ENCODE measurements at regions not wholly inside any gene's neighbourhood (a gene's known extent, or its start where the extent isn't known, plus 50 kb on each side); places are given as distances from the start of the nearest gene placed in this dataset.
"Not testable (repeated sequence)": the region's sequence is repeated elsewhere in the genome, so short reads cannot be mapped to it uniquely, and the experiment has no call there.

DNA sequence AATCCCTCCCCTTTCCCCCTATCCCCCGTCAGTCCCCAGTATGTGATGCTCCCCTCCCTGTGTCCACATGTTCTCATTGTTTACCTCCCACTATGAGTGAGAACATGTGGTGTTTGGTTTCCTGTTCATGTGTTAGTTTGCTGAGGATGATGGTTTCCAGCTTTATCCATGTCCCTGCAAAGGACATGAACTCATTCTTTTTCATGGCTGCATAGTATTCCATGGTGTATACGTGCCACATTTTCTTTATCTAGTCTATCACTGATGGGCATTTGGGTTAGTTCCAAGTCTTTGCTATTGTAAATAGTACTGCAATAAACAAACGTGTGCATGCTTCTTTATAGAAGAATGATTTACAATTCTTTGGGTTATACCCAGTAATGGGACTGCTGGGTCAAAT lies 165.6 kb upstream of the TENM4 start:
- FAIRE-seq; H3K4me1 ChIP-seq; ATAC-seq; H3K4me3 ChIP-seq; H3K27ac ChIP-seq; POLR2A ChIA-PET; DNase-seq (ENCODE audit: low read depth in 1 of 2, low spot score in 1 of 2); H3K4me2 ChIP-seq; H3K9me3 ChIP-seq: not testable (repeated sequence)
- WGBS (ENCODE audit: missing lambda C conversion rate): 5% methylated on average over 3 of the region's 3 CpGs
- CTCF ChIA-PET: interaction anchor here (1.4 kb wide), 1 partner anchor 10 kb away, joined by 3 read pairs; no protein-coding TSS in a partner anchor

DNA sequence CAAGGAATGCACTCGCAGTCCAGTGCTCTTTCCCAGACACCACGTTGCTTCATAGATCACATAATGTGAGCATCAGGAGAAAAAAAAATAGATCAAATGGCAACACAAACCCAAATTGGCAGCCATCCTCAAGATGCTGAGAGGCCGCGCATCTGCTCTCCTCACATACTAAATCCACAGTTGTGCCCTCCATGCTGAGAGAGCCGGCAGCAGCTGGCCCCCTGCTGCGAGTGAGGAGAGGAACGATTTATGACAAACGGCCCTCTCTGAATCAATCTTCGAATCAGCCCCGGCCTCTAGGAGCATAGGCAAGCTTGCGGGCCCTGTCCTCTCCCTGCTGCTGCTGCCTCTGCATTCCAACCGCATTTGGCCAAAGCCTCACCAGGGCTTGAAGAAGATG lies 159.9 kb upstream of the TENM4 start:
- Histone ChIP-seq H3K4me1 (no peaks in the 10 kb centered on the region), H3K9me3 (no peaks in the 10 kb centered on the region), H3K27ac (no peak overlapping the region), H3K4me2 (no peak overlapping the region), H3K4me3 (no peak overlapping the region)
- no peak for FAIRE-seq
- TF ChIP-seq, protein P1, sequence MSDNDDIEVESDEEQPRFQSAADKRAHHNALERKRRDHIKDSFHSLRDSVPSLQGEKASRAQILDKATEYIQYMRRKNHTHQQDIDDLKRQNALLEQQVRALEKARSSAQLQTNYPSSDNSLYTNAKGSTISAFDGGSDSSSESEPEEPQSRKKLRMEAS (IDR thresholded peaks at IDR 0.05): no peak
- no peak for TF ChIP-seq NFE2L2 (conservative IDR thresholded peaks at IDR 0.05; ENCODE audit: low read length)
- TF ChIP-seq FOSL2 (IDR thresholded peaks at IDR 0.05): no peak
- no peak for TF ChIP-seq FOSL2 (CRISPR knock-in tag; IDR thresholded peaks at IDR 0.05)
- TF ChIP-seq, protein P2, sequence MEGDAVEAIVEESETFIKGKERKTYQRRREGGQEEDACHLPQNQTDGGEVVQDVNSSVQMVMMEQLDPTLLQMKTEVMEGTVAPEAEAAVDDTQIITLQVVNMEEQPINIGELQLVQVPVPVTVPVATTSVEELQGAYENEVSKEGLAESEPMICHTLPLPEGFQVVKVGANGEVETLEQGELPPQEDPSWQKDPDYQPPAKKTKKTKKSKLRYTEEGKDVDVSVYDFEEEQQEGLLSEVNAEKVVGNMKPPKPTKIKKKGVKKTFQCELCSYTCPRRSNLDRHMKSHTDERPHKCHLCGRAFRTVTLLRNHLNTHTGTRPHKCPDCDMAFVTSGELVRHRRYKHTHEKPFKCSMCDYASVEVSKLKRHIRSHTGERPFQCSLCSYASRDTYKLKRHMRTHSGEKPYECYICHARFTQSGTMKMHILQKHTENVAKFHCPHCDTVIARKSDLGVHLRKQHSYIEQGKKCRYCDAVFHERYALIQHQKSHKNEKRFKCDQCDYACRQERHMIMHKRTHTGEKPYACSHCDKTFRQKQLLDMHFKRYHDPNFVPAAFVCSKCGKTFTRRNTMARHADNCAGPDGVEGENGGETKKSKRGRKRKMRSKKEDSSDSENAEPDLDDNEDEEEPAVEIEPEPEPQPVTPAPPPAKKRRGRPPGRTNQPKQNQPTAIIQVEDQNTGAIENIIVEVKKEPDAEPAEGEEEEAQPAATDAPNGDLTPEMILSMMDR (IDR thresholded peaks at IDR 0.05): no peak
- no peak for TF ChIP-seq RCOR1 (IDR thresholded peaks at IDR 0.05; ENCODE audit: low read depth, low read length)
- no peak for TF ChIP-seq POLR2AphosphoS2 (conservative IDR thresholded peaks at IDR 0.05; ENCODE audit: low read length)
- no peak for TF ChIP-seq MAFK (IDR thresholded peaks at IDR 0.05; ENCODE audit: partially characterized antibody)
- no peak for TF ChIP-seq HOXB5 (CRISPR knock-in tag; IDR thresholded peaks at IDR 0.05)
- no peak for TF ChIP-seq CBX2 (IDR thresholded peaks at IDR 0.05; ENCODE audit: borderline replicate concordance, low read depth)
- TF ChIP-seq, protein P3, sequence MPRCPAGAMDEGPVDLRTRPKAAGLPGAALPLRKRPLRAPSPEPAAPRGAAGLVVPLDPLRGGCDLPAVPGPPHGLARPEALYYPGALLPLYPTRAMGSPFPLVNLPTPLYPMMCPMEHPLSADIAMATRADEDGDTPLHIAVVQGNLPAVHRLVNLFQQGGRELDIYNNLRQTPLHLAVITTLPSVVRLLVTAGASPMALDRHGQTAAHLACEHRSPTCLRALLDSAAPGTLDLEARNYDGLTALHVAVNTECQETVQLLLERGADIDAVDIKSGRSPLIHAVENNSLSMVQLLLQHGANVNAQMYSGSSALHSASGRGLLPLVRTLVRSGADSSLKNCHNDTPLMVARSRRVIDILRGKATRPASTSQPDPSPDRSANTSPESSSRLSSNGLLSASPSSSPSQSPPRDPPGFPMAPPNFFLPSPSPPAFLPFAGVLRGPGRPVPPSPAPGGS (IDR thresholded peaks at IDR 0.05): no peak
- no peak for TF ChIP-seq ESRRA (IDR thresholded peaks at IDR 0.05; ENCODE audit: borderline replicate concordance, low read length)
- no peak for TF ChIP-seq JUNB (IDR thresholded peaks at IDR 0.05)
- ATAC-seq: no peak
- 16% methylated on average over 12 of the region's 12 CpGs for WGBS (ENCODE audit: missing lambda C conversion rate)
- CTCF ChIA-PET: interaction anchor here (0.6 kb wide), 1 partner anchor 197 kb away, joined by 3 read pairs; no protein-coding TSS in a partner anchor
- no peak for DNase-seq (ENCODE audit: low read depth in 1 of 2, low spot score in 1 of 2)
- POLR2A ChIA-PET: no interaction called here

DNA sequence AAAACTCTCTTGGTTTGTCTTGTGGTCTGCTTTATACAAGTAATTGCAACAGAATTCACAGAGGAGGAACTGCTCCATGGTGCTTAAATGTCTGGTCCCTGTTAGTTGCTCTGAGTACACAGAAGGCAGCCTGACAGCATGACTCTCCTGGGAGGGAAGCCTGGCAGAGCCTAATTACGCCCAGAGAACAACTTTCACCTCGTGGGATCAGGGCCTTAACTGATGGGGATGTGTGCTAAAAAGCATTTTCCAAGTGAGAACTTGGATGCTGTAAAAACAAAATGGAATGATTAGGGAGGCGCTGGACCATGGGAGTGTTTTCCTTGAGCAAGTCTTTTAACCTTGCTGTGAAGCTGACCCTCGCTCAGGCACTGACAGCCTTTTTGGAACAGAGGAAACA lies 154.0 kb upstream of the TENM4 start:
- H3K4me1 ChIP-seq: no peaks in the 10 kb centered on the region
- no peak overlapping the region for H3K27ac ChIP-seq
- 0% methylated on average over 4 of the region's 4 CpGs for WGBS (ENCODE audit: missing lambda C conversion rate)
- H3K4me2 ChIP-seq: no peak overlapping the region
- TF ChIP-seq POLR2A (IDR thresholded peaks at IDR 0.05; ENCODE audit: low read length) (no peak), HEYL (CRISPR knock-in tag; IDR thresholded peaks at IDR 0.05) (no peak), JUNB (IDR thresholded peaks at IDR 0.05) (no peak), ZC3H11A (IDR thresholded peaks at IDR 0.05) (no peak), EHF (CRISPR knock-in tag; IDR thresholded peaks at IDR 0.05) (no peak), HOXB13 (CRISPR knock-in tag; IDR thresholded peaks at IDR 0.05; ENCODE audit: low read depth) (no peak), CBX2 (IDR thresholded peaks at IDR 0.05; ENCODE audit: borderline replicate concordance, low read depth) (no peak), MYC (IDR thresholded peaks at IDR 0.05; ENCODE audit: borderline replicate concordance, low read length) (no peak), RNF2 (IDR thresholded peaks at IDR 0.05; ENCODE audit: borderline replicate concordance, low read depth) (no peak), EP300 (IDR thresholded peaks at IDR 0.05) (no peak), JUN (IDR thresholded peaks at IDR 0.05) (no peak)
- TF ChIP-seq, protein P4, sequence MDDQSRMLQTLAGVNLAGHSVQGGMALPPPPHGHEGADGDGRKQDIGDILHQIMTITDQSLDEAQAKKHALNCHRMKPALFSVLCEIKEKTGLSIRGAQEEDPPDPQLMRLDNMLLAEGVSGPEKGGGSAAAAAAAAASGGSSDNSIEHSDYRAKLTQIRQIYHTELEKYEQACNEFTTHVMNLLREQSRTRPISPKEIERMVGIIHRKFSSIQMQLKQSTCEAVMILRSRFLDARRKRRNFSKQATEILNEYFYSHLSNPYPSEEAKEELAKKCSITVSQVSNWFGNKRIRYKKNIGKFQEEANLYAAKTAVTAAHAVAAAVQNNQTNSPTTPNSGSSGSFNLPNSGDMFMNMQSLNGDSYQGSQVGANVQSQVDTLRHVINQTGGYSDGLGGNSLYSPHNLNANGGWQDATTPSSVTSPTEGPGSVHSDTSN (IDR thresholded peaks at IDR 0.05): no peak
- POLR2A ChIA-PET: no interaction called here
- no peak overlapping the region for H3K4me3 ChIP-seq
- no peaks in the 10 kb centered on the region for H3K9me3 ChIP-seq
- ATAC-seq (no peak), DNase-seq (ENCODE audit: low read depth in 1 of 2, low spot score in 1 of 2) (no peak), FAIRE-seq (no peak)
- CTCF ChIA-PET: no interaction called here
